ENCODE measurements at regions not wholly inside any gene's neighbourhood (a gene's known extent, or its start where the extent isn't known, plus 50 kb on each side); places are given as distances from the start of the nearest gene placed in this dataset.

- no peak for DNase-seq (ENCODE audit: extremely low spot score, unreplicated experiment)
- no peak for TF ChIP-seq CTCF (conservative IDR thresholded peaks at IDR 0.05)
- Mint-ChIP-seq H3K4me3 (no peak overlapping the region), H3K36me3 (peaks cover 44% of the 10 kb centered on the region), H3K27me3 (no peaks in the 10 kb centered on the region), H3K9me3 (peaks cover 6% of the 10 kb centered on the region), H3K27ac (no peak overlapping the region), H3K4me1 (ENCODE audit: unreplicated experiment) (peaks cover 21% of the 10 kb centered on the region)
Observed at GRCh38 chr1:198917226-198917625, 278.4 kb downstream of the PTPRC start.

- Mint-ChIP-seq H3K27me3 (no peaks in the 10 kb centered on the region), H3K4me3 (no peak overlapping the region), H3K4me1 (ENCODE audit: unreplicated experiment) (peaks cover 17% of the 10 kb centered on the region), H3K27ac (no peak overlapping the region), H3K36me3 (peaks cover 41% of the 10 kb centered on the region), H3K9me3 (peaks cover 6% of the 10 kb centered on the region)
- TF ChIP-seq CTCF (conservative IDR thresholded peaks at IDR 0.05) = no peak
- no peak for DNase-seq (ENCODE audit: extremely low spot score, unreplicated experiment)
Observed at GRCh38 chr1:198918920-198919319, 280.1 kb downstream of the PTPRC start.

- no peaks in the 10 kb centered on the region for H3K27me3 Mint-ChIP-seq
- DNase-seq (ENCODE audit: extremely low spot score, unreplicated experiment) = no peak
- TF ChIP-seq CTCF (conservative IDR thresholded peaks at IDR 0.05) = no peak
- no peak overlapping the region for H3K27ac Mint-ChIP-seq
- H3K9me3 Mint-ChIP-seq = peaks cover 6% of the 10 kb centered on the region
- peaks cover 17% of the 10 kb centered on the region for H3K4me1 Mint-ChIP-seq (ENCODE audit: unreplicated experiment)
- H3K4me3 Mint-ChIP-seq = no peak overlapping the region
- peaks cover 39% of the 10 kb centered on the region for H3K36me3 Mint-ChIP-seq
Observed at GRCh38 chr1:198919667-198920398, 281.0 kb downstream of the PTPRC start.

- no peak for DNase-seq (ENCODE audit: extremely low spot score, unreplicated experiment)
- Mint-ChIP-seq H3K36me3 (peaks cover 33% of the 10 kb centered on the region), H3K4me1 (ENCODE audit: unreplicated experiment) (peaks cover 4% of the 10 kb centered on the region), H3K27ac (no peak overlapping the region), H3K9me3 (peaks cover 6% of the 10 kb centered on the region), H3K4me3 (no peak overlapping the region), H3K27me3 (no peaks in the 10 kb centered on the region)
- TF ChIP-seq CTCF (conservative IDR thresholded peaks at IDR 0.05) = no peak
Observed at GRCh38 chr1:198922638-198923430, 284.0 kb downstream of the PTPRC start.

GRCh38 chr1:198923993-198924392 lies 285.2 kb downstream of the PTPRC start:
- DNase-seq (ENCODE audit: extremely low spot score, unreplicated experiment) = no peak
- Mint-ChIP-seq H3K4me3 (no peak overlapping the region), H3K9me3 (peaks cover 3% of the 10 kb centered on the region), H3K4me1 (ENCODE audit: unreplicated experiment) (peaks cover under 1% of the 10 kb centered on the region), H3K36me3 (peaks cover 23% of the 10 kb centered on the region), H3K27me3 (no peaks in the 10 kb centered on the region), H3K27ac (no peak overlapping the region)
- TF ChIP-seq CTCF (conservative IDR thresholded peaks at IDR 0.05) = no peak

Data from type B pancreatic cell (in vitro differentiated cells).